GM23338 (cell line): ENCODE measurements at regions not wholly inside any gene's neighbourhood (a gene's known extent, or its start where the extent isn't known, plus 50 kb on each side); places are given as distances from the start of the nearest gene placed in this dataset.
"Not testable (repeated sequence)": the region's sequence is repeated elsewhere in the genome, so short reads cannot be mapped to it uniquely, and the experiment has no call there.

Source experiments
- CREB1 ChIP-seq: fragments of 250-450 bp; sonication (Bioruptor Pico); IDR thresholded peaks from 2 replicates; pipeline ENCODE4 v1.5.0; 2020; ENCODE audit warnings: low read depth, mild to moderate bottlenecking, moderate library complexity
- EZH2 ChIP-seq: fragments of 200-600 bp; sonication (generic); IDR thresholded peaks from one replicate; pipeline ENCODE4 v1.8.0; 2017; ENCODE audit warnings: antibody characterized with exemption, mild to moderate bottlenecking, low read depth; ENCODE audit not compliant: unreplicated experiment
- EZH2phosphoT487 ChIP-seq: fragments of 200-600 bp; sonication (generic); IDR thresholded peaks from one replicate; pipeline ENCODE4 v1.8.1; 2018; ENCODE audit warnings: antibody characterized with exemption; ENCODE audit not compliant: unreplicated experiment
- JUNB ChIP-seq: IDR thresholded peaks from one replicate; pipeline ENCODE4 v1.6.1; 2016; ENCODE audit warnings: antibody characterized with exemption; ENCODE audit not compliant: unreplicated experiment
- NANOG ChIP-seq: IDR thresholded peaks from 2 replicates; pipeline ENCODE4 v1.6.1; 2016; ENCODE audit warnings: antibody characterized with exemption, borderline replicate concordance
- POLR2AphosphoS5 ChIP-seq: IDR thresholded peaks from 2 replicates; pipeline ENCODE4 v1.6.1; 2016; ENCODE audit warnings: antibody characterized with exemption, low read depth
- STAT1 ChIP-seq: IDR thresholded peaks from one replicate; pipeline ENCODE4 v1.6.1; 2016; ENCODE audit warnings: antibody characterized with exemption; ENCODE audit not compliant: unreplicated experiment
- ZNF114 ChIP-seq: fragments of 250-450 bp; sonication (Bioruptor Pico); IDR thresholded peaks from 2 replicates; pipeline ENCODE4 v1.5.0; 2020; ENCODE audit warnings: mild to moderate bottlenecking, moderate library complexity
- ZNF331 ChIP-seq: fragments of 250-450 bp; sonication (Bioruptor Pico); IDR thresholded peaks from 2 replicates; pipeline ENCODE4 v1.5.0; 2020; ENCODE audit warnings: low read depth, mild to moderate bottlenecking, moderate library complexity
- TF ChIP-seq, protein P1 (sequence below), 2 experiments: fragments of 200-600 bp in 1 of 2; sonication (generic) in 1 of 2; conservative IDR thresholded peaks; 2 replicates each; pipeline versions ENCODE4 v1.5.1 to v1.6.1; 2016 to 2017; ENCODE audit warnings: antibody characterized with exemption in 2 of 2, low read depth in 2 of 2, mild to moderate bottlenecking in 2 of 2, moderate library complexity in 1 of 2
- TF ChIP-seq, protein P2 (sequence below): IDR thresholded peaks from one replicate; pipeline ENCODE4 v1.6.1; 2018; ENCODE audit warnings: antibody characterized with exemption; ENCODE audit not compliant: unreplicated experiment
- TF ChIP-seq, protein P3 (sequence below): IDR thresholded peaks from 2 replicates; pipeline ENCODE4 v1.6.1; 2016; ENCODE audit warnings: antibody characterized with exemption
- TF ChIP-seq, protein P4 (sequence below): fragments of 250-450 bp; sonication (Bioruptor Pico); IDR thresholded peaks from 2 replicates; pipeline ENCODE4 v1.5.0; 2020; ENCODE audit warnings: mild to moderate bottlenecking, moderate library complexity

DNA sequence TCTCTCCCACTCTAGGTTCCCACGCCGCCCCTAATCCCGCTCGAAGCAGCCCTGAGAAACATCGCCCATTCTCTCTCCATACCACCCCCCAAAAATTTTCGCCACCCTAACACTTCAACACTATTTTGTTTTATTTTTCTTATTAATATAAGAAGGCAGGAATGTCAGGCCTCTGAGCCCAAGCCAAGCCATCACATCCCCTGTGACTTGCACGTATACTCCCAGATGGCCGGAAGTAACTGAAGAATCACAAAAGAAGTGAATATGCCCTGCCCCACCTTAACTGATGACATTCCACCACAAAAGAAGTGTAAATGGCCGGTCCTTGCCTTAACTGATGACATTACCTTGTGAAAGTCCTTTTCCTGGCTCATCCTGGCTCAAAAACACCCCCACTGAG is 127.2 kb upstream of the ADCY2 start:
- TF ChIP-seq, protein P1, sequence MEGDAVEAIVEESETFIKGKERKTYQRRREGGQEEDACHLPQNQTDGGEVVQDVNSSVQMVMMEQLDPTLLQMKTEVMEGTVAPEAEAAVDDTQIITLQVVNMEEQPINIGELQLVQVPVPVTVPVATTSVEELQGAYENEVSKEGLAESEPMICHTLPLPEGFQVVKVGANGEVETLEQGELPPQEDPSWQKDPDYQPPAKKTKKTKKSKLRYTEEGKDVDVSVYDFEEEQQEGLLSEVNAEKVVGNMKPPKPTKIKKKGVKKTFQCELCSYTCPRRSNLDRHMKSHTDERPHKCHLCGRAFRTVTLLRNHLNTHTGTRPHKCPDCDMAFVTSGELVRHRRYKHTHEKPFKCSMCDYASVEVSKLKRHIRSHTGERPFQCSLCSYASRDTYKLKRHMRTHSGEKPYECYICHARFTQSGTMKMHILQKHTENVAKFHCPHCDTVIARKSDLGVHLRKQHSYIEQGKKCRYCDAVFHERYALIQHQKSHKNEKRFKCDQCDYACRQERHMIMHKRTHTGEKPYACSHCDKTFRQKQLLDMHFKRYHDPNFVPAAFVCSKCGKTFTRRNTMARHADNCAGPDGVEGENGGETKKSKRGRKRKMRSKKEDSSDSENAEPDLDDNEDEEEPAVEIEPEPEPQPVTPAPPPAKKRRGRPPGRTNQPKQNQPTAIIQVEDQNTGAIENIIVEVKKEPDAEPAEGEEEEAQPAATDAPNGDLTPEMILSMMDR (conservative IDR thresholded peaks at IDR 0.05; ENCODE audit: low read depth in 2 of 2) = not testable (repeated sequence)
- TF ChIP-seq POLR2AphosphoS5; JUNB; EZH2; EZH2phosphoT487; ZNF331 (CRISPR knock-in tag); CREB1 (CRISPR knock-in tag); NANOG; ZNF114 (CRISPR knock-in tag); STAT1: not testable (repeated sequence)
- TF ChIP-seq, protein P2, sequence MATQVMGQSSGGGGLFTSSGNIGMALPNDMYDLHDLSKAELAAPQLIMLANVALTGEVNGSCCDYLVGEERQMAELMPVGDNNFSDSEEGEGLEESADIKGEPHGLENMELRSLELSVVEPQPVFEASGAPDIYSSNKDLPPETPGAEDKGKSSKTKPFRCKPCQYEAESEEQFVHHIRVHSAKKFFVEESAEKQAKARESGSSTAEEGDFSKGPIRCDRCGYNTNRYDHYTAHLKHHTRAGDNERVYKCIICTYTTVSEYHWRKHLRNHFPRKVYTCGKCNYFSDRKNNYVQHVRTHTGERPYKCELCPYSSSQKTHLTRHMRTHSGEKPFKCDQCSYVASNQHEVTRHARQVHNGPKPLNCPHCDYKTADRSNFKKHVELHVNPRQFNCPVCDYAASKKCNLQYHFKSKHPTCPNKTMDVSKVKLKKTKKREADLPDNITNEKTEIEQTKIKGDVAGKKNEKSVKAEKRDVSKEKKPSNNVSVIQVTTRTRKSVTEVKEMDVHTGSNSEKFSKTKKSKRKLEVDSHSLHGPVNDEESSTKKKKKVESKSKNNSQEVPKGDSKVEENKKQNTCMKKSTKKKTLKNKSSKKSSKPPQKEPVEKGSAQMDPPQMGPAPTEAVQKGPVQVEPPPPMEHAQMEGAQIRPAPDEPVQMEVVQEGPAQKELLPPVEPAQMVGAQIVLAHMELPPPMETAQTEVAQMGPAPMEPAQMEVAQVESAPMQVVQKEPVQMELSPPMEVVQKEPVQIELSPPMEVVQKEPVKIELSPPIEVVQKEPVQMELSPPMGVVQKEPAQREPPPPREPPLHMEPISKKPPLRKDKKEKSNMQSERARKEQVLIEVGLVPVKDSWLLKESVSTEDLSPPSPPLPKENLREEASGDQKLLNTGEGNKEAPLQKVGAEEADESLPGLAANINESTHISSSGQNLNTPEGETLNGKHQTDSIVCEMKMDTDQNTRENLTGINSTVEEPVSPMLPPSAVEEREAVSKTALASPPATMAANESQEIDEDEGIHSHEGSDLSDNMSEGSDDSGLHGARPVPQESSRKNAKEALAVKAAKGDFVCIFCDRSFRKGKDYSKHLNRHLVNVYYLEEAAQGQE = not testable (repeated sequence)
- TF ChIP-seq, protein P3, sequence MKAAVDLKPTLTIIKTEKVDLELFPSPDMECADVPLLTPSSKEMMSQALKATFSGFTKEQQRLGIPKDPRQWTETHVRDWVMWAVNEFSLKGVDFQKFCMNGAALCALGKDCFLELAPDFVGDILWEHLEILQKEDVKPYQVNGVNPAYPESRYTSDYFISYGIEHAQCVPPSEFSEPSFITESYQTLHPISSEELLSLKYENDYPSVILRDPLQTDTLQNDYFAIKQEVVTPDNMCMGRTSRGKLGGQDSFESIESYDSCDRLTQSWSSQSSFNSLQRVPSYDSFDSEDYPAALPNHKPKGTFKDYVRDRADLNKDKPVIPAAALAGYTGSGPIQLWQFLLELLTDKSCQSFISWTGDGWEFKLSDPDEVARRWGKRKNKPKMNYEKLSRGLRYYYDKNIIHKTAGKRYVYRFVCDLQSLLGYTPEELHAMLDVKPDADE = not testable (repeated sequence)
- TF ChIP-seq, protein P4, sequence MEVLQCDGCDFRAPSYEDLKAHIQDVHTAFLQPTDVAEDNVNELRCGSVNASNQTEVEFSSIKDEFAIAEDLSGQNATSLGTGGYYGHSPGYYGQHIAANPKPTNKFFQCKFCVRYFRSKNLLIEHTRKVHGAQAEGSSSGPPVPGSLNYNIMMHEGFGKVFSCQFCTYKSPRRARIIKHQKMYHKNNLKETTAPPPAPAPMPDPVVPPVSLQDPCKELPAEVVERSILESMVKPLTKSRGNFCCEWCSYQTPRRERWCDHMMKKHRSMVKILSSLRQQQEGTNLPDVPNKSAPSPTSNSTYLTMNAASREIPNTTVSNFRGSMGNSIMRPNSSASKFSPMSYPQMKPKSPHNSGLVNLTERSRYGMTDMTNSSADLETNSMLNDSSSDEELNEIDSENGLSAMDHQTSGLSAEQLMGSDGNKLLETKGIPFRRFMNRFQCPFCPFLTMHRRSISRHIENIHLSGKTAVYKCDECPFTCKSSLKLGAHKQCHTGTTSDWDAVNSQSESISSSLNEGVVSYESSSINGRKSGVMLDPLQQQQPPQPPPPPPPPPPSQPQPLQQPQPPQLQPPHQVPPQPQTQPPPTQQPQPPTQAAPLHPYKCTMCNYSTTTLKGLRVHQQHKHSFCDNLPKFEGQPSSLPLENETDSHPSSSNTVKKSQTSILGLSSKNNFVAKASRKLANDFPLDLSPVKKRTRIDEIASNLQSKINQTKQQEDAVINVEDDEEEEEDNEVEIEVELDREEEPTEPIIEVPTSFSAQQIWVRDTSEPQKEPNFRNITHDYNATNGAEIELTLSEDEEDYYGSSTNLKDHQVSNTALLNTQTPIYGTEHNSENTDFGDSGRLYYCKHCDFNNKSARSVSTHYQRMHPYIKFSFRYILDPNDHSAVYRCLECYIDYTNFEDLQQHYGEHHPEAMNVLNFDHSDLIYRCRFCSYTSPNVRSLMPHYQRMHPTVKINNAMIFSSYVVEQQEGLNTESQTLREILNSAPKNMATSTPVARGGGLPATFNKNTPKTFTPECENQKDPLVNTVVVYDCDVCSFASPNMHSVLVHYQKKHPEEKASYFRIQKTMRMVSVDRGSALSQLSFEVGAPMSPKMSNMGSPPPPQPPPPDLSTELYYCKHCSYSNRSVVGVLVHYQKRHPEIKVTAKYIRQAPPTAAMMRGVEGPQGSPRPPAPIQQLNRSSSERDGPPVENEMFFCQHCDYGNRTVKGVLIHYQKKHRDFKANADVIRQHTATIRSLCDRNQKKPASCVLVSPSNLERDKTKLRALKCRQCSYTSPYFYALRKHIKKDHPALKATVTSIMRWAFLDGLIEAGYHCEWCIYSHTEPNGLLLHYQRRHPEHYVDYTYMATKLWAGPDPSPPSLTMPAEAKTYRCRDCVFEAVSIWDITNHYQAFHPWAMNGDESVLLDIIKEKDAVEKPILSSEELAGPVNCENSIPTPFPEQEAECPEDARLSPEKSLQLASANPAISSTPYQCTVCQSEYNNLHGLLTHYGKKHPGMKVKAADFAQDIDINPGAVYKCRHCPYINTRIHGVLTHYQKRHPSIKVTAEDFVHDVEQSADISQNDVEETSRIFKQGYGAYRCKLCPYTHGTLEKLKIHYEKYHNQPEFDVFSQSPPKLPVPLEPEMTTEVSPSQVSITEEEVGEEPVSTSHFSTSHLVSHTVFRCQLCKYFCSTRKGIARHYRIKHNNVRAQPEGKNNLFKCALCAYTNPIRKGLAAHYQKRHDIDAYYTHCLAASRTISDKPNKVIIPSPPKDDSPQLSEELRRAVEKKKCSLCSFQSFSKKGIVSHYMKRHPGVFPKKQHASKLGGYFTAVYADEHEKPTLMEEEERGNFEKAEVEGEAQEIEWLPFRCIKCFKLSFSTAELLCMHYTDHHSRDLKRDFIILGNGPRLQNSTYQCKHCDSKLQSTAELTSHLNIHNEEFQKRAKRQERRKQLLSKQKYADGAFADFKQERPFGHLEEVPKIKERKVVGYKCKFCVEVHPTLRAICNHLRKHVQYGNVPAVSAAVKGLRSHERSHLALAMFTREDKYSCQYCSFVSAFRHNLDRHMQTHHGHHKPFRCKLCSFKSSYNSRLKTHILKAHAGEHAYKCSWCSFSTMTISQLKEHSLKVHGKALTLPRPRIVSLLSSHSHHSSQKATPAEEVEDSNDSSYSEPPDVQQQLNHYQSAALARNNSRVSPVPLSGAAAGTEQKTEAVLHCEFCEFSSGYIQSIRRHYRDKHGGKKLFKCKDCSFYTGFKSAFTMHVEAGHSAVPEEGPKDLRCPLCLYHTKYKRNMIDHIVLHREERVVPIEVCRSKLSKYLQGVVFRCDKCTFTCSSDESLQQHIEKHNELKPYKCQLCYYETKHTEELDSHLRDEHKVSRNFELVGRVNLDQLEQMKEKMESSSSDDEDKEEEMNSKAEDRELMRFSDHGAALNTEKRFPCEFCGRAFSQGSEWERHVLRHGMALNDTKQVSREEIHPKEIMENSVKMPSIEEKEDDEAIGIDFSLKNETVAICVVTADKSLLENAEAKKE = not testable (repeated sequence)
